Activated CD8-positive, alpha-beta memory T cell treated with anti-CD3 and anti-CD28 coated beads for 48 hours (primary cell): ENCODE measurements at regions not wholly inside any gene's neighbourhood (a gene's known extent, or its start where the extent isn't known, plus 50 kb on each side); places are given as distances from the start of the nearest gene placed in this dataset.
"Not testable (repeated sequence)": the region's sequence is repeated elsewhere in the genome, so short reads cannot be mapped to it uniquely, and the experiment has no call there.

Experiments used
- DNase-seq, 3 experiments: peaks; one replicate each; pipeline ENCODE4 v3.0.0-alpha.2; 2020; ENCODE audit warnings: low read depth in 2 of 3, low spot score in 2 of 3

DNA sequence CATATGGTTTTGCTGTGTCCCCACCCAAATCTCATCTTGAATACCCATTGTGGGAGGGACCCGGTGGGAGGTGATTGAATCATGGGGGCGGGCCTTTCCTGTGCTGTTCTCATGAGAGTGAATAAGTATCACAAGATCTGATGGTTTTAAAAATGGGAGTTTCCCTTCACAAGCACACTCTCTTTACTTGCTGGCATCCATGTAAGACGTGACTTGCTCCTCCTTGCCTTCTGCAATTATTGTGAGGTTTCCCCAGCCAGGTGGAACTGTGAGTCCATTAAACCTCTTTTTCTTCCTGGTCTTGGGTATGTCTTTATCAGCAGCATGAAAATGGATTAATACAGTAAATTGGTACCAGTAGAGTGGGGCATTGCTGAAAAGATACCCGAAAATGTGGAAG is 627.8 kb downstream of the RFPL4B start:
- not testable (repeated sequence) for DNase-seq

DNA sequence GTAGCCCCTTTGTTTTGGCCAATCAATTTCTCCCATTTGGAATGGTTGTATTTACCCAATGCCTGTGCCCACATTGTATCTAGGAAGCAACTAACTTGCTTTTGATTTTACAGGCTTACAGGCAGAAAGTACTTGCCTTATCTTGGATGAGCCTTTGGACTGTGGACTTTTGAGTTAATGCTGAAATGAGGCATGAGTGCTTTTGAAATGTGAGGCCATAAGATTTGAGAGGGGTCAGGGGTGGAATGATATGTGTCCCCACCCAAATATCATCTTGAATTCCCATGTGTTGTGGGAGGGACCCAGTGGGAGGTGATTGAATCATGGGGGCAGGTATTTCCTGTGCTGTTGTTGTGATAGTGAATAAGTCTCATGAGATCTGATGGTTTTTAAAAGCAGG is 629.4 kb downstream of the RFPL4B start:
- DNase-seq, result not testable (repeated sequence)

DNA sequence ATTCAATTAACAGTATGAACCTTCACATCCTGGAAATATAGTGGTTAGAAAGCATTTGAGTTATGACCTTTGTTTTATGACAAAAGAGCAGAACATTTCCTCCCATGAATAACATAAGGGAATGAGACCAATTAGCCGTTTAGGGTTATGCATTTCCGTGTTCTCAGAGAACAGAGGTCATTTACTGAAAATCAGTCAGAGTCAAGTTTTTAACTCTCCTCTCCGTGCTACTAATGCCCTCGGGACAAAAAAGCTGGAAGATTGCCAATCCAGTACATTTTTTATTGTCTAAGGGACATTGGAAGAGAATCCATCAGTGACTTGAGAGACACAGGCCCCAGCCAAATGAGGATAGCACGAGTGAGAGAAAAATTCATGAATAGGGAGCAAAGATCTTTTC is 632.7 kb downstream of the RFPL4B start:
- no peak for DNase-seq

DNA sequence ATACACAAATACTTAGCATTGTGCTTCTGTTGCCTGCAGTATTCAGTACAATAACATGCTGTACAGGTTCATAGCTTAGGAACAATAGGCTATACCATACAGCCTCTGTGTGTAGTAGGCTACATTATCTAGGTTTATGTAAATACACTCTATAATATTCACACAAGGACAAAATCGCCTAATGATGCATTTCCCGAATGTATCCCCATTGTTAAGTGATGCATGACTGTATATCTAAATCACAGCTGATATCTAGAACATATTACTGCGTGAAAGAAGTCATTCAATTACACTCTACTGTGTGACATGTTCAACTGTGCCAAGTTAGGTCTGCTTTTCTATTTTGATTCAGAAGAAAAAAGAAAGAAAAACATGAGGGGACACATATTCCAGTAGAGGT is 633.5 kb downstream of the RFPL4B start:
- DNase-seq, result no peak

DNA sequence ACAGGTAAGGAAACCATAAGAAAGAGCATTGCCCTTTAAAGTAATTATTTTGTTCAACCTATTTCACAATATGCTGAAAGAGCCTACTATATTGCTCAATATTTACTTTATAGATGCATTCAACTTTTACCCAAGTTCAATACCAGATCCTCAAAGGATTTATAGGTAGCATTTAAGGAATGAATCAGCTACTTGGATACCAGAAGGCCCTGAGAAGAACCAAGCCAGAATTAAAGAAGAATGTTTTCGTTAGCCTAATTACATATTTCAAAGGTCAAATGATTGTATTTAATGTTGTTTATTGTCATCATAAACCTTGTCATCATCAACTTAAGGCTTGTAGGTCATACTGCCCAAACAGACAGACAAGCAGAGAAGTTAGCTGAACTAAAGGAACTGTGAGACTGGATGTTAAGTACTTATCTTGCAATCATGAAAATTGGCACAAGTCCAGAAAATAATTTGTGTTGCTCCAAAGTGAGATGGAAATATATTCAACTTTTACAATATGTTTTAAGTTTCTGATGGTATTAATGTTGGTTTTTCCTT is 636.7 kb downstream of the RFPL4B start:
- DNase-seq, result no peak

DNA sequence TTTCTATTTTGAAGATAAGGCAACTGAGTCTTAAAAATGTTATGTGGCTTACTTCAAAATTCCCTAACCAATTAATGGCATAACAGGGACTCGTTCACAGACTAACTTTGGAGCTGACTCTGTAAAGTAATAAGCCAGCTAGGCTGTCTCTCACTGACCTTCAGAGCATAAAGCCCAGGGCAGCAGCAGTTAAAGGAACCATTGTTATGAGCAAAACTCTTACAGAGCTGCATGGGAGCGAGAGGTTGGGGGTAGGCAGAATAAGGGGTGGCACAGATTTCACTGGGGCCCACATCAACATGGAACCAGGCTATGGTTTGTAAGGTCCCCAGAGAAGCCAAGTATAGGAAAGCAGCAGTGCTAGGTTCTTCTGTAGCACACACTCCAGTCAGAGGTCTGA is 637.8 kb downstream of the RFPL4B start:
- no peak for DNase-seq

DNA sequence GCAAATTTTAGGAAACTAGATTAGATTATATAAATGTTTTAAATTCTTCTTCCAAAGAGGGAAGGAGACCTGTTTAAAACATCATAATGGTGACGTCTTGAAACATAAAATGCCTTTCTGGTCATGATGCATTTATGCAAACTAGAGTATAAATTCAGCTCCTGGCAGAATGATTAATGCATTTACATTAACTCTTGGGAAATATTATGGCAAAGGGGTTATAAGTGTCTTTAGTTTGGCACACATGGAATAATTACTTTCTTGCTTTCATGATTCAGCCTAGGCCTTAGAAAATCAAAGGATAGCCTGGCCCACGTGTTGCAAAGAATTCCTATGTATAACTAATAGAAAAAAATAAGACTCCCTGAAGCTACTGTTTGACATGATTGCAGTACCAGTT is 639.2 kb downstream of the RFPL4B start:
- DNase-seq, result no peak

DNA sequence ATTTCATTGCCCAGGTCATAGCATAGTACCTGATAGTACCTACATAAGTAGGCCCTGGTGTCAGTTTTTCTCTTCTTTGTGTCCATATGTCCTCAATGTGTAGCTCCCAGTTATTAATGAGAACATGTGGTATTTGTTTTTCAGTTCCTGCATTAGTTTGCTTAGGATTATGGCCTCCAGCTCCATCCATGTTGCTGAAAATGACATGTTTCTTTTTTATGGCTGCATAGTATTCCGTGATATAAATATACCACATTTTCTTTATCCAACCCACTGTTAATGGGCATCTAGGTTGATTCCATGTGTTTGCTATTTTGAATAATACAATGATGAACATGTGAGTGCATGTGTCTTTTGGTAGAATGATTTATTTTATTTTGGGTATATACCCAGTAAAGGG is 641.6 kb downstream of the RFPL4B start:
- DNase-seq, result no peak

DNA sequence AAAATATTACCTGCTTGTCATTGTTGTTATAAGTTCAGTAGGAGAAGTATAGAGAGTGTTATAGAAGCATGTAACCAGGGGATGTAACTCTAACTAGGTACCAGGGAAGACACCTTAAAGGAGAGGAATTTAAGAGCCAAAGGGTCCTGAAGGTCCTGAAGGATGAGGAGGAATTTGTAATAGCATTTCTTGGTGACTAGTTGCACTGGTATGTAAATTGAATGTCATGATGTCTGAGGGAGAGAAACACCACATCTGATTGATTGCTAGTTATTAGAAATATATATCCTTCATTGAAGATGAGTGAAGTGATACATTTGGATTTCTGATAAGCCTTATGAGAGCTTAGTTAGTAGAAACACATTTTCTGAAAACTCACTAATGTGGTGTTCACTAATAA is 643.8 kb downstream of the RFPL4B start:
- DNase-seq, result no peak

DNA sequence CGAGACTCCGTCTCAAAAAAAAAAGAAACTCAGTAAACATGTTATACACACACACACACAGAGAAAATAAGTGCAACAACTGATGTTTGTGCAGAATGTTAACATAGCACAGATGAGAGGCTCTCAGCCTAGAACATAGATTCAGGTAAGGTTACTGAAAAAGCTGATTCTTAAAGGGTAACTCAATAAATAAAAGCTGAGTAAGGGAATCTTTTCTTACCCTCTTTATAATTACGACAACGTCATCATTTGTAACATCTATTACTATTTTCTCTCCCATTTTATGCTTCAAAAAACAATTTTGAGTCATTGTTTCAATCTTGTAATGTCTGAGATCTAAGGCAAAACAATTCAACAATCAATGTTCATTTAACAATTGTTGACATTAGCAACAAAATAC is 644.8 kb downstream of the RFPL4B start:
- DNase-seq, result no peak

DNA sequence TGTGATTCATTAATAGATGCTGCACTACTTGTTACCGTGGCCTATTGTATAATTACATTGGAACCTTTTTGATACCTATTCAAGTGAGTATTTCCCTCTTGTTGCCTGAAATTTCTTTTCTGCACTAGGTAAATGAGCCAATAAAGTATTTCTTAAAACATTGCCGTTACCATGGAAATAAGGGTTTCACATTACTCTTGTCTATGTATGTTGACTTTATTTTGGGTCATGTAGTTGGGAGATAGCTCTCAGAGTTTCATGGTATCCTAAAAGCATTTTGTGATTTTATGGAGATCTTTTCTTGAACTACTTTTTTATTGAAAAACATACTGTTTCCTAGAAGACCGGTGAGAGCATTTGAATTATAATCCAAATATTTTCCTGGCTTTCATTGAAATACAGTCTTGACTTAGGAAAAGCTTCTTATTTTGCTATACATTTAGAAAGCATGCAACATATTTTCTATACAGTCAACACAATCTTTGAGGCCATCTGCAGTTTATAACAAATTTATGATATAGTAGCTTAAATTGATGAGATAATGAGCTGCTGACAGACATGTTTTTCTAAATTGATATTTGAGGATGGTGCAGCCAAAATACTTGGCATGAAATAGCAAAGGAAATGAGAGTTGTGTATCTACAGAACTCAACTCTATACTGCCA is 650.4 kb downstream of the RFPL4B start:
- no peak for DNase-seq

DNA sequence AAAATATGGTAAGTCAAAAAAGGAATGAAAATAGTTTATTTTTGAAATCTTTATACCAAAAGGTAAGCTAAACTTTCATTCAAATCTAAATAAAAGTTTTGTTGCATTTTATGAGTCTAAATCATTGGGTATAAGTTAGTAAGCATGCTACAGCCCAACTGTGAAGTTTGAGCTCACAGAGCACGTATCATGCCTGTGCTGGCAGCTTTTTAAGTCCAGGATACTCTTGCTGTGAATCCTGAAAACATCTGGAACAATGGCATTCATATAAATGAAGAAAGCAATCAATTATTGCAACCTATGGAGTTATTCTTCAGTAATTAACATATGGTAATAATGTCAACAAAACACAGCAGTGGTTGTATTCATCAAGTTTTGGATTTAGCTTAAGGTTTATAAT is 656.9 kb downstream of the RFPL4B start:
- no peak for DNase-seq

DNA sequence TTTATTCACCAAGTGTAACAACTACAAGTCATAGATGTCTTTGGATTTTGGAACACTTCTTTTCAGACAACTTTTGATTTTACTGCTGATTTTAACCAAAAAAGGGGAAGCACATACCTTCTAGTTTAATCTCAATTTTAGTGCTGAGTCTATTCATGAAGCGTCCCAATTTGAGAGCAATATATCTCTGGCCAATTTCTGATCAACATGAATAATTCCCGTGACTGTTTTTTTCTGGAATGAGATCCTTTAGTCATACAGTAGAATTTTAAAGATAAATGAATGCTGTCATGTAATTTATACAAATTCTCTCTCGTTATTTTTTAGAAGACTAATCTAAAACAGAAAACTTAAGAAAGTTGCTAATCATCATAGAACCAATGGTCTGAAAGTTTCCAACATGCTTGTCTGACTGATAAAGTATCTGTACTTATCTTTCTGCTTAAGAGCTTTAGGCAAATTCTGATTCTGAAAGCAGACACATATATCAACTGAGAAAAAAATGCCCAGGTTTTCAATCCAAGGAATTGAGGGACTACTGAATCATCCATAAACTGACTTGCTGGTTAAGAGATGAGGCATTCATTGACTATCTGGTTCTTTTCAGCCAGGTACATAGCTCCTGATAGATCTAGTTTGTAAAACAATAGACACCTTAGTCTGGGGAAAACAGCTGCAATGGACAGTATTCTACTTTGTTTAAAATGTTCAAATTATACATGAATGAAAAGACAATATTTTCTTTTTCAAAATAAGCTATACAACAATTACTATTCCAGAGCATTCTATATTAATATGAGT is 657.5 kb downstream of the RFPL4B start:
- no peak for DNase-seq

DNA sequence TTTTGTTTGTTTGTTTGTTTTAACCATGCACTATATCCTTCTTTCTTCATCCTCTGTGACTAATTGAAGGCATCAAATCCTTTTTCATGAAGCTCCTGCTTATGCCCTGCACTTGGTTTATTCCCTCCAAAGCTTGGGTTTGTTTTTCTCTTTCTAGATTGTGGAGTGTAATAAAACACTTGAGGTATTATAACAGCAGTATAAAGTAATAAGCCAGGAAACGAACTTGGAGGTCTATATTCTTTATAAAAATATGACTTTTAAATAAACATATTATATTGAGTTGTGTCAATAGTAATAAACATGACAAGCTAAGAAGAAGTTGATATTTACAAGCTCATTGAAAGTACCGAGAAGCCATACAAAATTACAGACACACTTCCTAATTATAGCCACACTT is 659.4 kb downstream of the RFPL4B start:
- no peak for DNase-seq

DNA sequence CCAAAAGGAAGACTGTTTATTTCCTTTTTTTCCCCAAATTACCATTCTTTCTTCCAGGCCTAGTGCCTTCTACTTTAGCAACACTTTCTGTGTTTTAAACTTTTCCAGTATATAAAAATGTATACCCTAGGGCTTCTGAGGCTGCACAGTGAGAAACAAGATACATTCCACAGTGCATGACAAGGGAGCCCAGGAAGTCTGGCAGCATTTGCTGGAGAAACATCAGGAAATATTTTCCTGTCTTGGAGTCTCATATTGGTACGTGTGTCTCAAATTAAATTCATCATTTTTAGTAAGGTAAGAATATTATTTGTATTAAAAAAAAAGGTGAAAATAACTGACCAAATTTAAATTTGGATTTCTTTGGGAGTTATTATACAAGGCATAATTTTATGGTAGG is 662.6 kb downstream of the RFPL4B start:
- no peak for DNase-seq

DNA sequence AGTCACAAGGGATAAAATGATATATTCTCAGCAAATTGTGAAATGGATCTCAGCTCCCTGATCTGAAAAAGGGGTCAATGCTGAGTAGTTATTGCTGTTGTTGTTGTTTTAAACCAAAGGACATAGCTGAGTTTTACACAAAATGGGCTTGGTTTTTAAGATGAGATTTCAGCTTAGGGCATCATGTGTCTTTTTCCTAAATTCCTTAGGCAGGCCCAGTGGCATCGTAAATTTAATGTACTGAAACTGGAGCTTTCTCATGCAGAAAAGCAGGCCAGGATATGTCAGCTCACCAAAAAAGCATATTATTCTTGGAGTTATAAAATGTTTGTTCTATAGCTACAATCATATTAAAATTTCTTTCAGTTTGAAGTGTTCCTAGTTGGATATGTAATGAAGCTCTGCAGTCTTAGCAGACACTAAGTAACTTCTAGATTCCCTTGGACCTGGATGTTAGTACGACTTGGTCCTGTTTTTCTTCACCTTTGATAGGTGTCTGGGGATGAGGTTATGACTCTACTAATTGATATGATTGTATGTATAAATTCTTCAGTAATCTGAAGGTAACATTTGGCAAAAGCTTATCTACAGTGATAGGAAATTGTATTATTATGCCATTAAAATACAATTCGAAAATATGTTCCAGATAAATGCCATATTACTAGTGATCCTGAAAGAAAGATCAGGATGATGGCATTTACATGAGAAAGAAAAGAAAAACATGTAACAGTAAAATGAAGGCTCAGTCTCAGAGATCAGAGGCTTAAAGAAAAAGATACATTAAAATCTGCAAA is 663.3 kb downstream of the RFPL4B start:
- no peak for DNase-seq

DNA sequence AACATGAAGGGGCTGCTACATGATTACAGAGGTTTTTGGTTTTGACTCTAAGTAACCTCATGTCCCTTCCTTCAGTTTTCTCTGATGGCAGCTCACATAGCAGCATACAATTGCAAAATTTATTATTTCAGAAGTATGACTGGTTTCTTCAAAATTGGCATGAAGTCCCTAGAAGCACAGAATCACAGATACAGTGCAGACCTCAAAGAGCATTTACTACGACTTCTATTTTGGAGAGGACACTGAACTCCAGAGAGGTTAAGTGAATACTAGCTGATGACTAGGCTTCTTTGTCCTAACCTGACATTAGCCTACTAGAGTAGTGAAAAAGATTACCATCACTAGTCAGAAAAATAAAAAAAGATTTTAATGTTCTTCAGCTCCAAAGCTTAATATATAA is 664.3 kb downstream of the RFPL4B start:
- DNase-seq, result no peak

DNA sequence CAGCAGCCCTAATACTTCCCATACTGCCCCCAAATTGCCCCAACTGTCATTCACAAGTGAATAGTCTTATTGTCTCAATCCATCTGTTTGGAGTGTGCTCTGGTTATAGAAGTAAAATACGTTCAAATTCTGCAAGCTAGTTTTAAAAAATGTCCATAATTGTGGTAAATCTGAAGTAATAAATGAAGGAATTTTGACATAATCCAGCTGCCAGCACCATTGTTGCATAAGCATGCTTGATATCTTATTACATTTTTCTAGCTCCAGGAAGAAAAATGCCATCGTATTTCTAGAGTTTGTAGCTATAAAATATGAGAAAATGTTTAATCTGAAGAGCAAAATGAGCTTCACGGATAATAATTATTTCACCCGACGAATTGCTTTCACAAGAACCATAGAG is 664.7 kb downstream of the RFPL4B start:
- no peak for DNase-seq

DNA sequence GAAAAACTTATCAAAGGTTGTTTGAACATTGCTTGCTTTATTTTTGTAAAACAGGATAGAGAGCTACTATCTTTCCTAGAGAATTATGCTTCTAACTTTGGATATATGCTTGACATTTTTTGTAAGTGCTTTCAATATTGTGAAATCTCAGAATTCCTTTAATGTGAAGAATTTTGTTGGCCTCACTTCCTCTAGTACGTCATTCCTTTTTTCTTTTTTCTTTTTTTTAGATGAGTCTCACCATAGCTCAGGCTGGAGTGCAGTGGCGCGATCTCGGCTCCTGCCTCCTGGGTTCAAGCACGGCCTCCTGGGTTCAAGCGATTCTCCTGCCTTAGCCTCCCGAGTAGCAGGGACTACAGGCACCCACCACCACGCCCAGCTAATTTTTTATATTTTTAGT is 668.1 kb downstream of the RFPL4B start:
- no peak for DNase-seq

DNA sequence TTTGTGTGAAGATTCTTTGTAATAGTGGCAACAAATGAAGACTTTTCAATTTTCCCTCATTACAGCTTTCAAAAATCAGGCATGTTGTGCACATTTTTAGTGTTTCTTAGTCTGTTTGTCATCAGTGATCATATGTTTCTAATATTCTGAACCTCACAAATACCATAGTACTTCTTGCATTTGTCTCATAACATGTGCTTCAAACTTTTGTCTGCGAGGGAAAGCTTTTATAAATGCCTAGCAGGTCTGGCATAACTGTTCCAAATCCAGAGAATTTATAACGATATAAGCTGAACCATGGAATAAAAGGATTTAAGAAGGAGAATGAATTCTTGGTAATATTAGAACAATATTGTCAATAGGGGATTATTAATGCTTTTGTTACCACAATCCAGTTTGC is 670.2 kb downstream of the RFPL4B start:
- DNase-seq, result no peak

DNA sequence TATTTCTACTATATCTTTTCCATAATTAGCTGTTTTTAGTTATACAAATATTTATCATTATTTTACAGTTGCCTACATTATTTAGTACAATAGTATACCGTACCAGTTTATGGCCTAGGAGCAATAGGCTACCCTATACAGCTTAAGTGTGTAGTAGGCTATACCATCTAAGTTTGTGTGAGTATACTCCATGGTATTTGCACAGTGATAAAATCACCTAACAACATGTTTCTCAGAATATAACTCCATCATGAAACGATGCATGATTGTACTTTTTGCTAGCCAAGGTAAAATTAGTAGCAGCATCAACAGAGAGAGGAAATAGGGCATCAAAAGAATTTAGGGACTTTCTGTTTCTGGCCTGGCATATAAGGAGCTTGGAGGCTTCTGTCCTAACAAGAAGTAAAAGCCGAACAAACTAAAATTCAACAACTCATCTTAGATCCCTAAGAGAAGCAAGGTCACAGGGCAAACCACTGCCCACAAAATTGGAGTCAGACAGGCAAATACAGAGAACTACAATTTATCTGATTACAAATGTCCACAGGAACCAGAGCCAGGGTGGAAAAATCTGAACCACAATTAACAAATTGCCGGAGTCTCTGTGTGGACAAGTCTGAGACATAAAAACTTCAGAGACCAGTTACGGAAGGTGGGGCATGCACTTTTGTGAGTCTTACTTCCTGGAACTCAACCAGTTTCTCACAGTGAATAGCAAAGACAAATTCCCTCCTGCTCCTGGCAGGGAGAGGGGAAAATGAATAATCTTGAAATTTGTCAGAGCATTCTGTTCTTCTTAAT is 671.4 kb downstream of the RFPL4B start:
- DNase-seq, result no peak
